Endodermal cell (in vitro differentiated cells): ENCODE measurements at regions not wholly inside any gene's neighbourhood (a gene's known extent, or its start where the extent isn't known, plus 50 kb on each side); places are given as distances from the start of the nearest gene placed in this dataset.
A peak's percentile ranks its signal among the peaks of the same experiment; 100 is the strongest.

Experiments used
- DNase-seq: peaks from one replicate; pipeline ENCODE4 v3.0.0-alpha.2; 2017
- H3K27ac ChIP-seq: 2 replicates; pipeline ENCODE4 v1.5.1; 2013; ENCODE audit warnings: mild to moderate bottlenecking, low read depth, low read length, moderate library complexity
- H3K27me3 ChIP-seq: 2 replicates; pipeline ENCODE4 v1.6.1; 2013; ENCODE audit warnings: mild to moderate bottlenecking, low read length, moderate library complexity; ENCODE audit not compliant: insufficient read depth, control insufficient read depth, poor library complexity, severe bottlenecking
- H3K36me3 ChIP-seq: 2 replicates; pipeline ENCODE4 v1.7.0; 2013; ENCODE audit warnings: mild to moderate bottlenecking, low read length, moderate library complexity; ENCODE audit not compliant: control insufficient read depth, insufficient read depth
- H3K4me1 ChIP-seq: one replicate; pipeline ENCODE4 v1.7.0; 2013; ENCODE audit warnings: low read length; ENCODE audit not compliant: control insufficient read depth, insufficient read depth
- H3K4me3 ChIP-seq: 2 replicates; pipeline ENCODE4 v1.5.1; 2013; ENCODE audit warnings: mild to moderate bottlenecking, low read length, moderate library complexity
- H3K9ac ChIP-seq: 2 replicates; pipeline ENCODE4 v1.6.1; 2013; ENCODE audit warnings: mild to moderate bottlenecking, low read length, moderate library complexity; ENCODE audit not compliant: poor library complexity, severe bottlenecking; ENCODE audit errors: extremely low read depth
- H3K9me3 ChIP-seq: 2 replicates; pipeline ENCODE4 v1.6.1; 2013; ENCODE audit warnings: mild to moderate bottlenecking, low read length, moderate library complexity; ENCODE audit not compliant: control insufficient read depth
- H3K27ac Mint-ChIP-seq: 2 replicates; pipeline ENCODE4 v1.8.0; 2020; ENCODE audit warnings: mixed read lengths
- H3K27me3 Mint-ChIP-seq: 2 replicates; pipeline ENCODE4 v1.8.0; 2021; ENCODE audit warnings: mild to moderate bottlenecking, mixed read lengths; ENCODE audit not compliant: insufficient read depth
- H3K36me3 Mint-ChIP-seq: 2 replicates; pipeline ENCODE4 v1.8.0; 2020; ENCODE audit warnings: low read depth, mixed read lengths
- H3K4me1 Mint-ChIP-seq: 2 replicates; pipeline ENCODE4 v1.8.0; 2020; ENCODE audit warnings: mixed read lengths
- H3K4me3 Mint-ChIP-seq: 2 replicates; pipeline ENCODE4 v1.8.0; 2020; ENCODE audit warnings: mild to moderate bottlenecking, moderate library complexity, mixed read lengths
- H3K9me3 Mint-ChIP-seq: 2 replicates; pipeline ENCODE4 v1.8.0; 2020; ENCODE audit warnings: mild to moderate bottlenecking, mixed read lengths
- CTCF ChIP-seq: fragments of 200-600 bp; sonication (generic); conservative IDR thresholded peaks from 2 replicates; pipeline ENCODE4 v1.5.0; 2021; ENCODE audit warnings: antibody characterized with exemption, mild to moderate bottlenecking
- WGBS, 2 experiments: methylation state at CpG; one replicate each; pipeline versions ENCODE4 v1.1.5 to v1.1.7; 2013; ENCODE audit warnings: missing lambda C conversion rate in 2 of 2, mixed read lengths in 1 of 2; ENCODE audit not compliant: insufficient coverage in 1 of 2, insufficient read length in 1 of 2; 5-methylcytosine and 5-hydroxymethylcytosine counted together

GRCh38 chr2:212906620-212907019 lies 244.8 kb downstream of the IKZF2 start:
- Mint-ChIP-seq H3K4me1 (peaks cover 23% of the 10 kb centered on the region), H3K4me3 (no peak overlapping the region), H3K9me3 (no peaks in the 10 kb centered on the region), H3K27ac (no peak overlapping the region), H3K27me3 (no peaks in the 10 kb centered on the region), H3K36me3 (no peaks in the 10 kb centered on the region)
- no peak for TF ChIP-seq CTCF
- Histone ChIP-seq H3K4me3 (no peak overlapping the region), H3K9me3 (peaks cover 5% of the 10 kb centered on the region), H3K4me1 (peaks cover 6% of the 10 kb centered on the region), H3K36me3 (no peaks in the 10 kb centered on the region), H3K27ac (no peak overlapping the region), H3K27me3 (no peaks in the 10 kb centered on the region), H3K9ac (no peak overlapping the region)
- 92 to 93% methylated on average over 2 to 5 of the region's 5 CpGs for WGBS, 2 experiments
- no peak for DNase-seq

GRCh38 chr2:212905640-212906201 lies 245.7 kb downstream of the IKZF2 start:
- no peak overlapping the region for H3K9ac ChIP-seq
- Mint-ChIP-seq H3K9me3 (no peaks in the 10 kb centered on the region), H3K27ac (peak overlapping the region; percentile 64), H3K27me3 (no peaks in the 10 kb centered on the region), H3K4me3 (no peak overlapping the region), H3K4me1 (peaks cover 16% of the 10 kb centered on the region), H3K36me3 (no peaks in the 10 kb centered on the region)
- DNase-seq: no peak
- peaks cover 5% of the 10 kb centered on the region for H3K9me3 ChIP-seq
- no peak for TF ChIP-seq CTCF
- H3K4me3 ChIP-seq: no peak overlapping the region
- H3K27ac ChIP-seq: no peak overlapping the region
- 43 to 83% methylated on average over 1 to 6 of the region's 6 CpGs for WGBS, 2 experiments
- no peaks in the 10 kb centered on the region for H3K36me3 ChIP-seq
- H3K27me3 ChIP-seq: no peaks in the 10 kb centered on the region
- peaks cover 3% of the 10 kb centered on the region for H3K4me1 ChIP-seq

GRCh38 chr2:212904646-212905045 lies 246.8 kb downstream of the IKZF2 start:
- H3K4me3 ChIP-seq: no peak overlapping the region
- H3K27me3 ChIP-seq: no peaks in the 10 kb centered on the region
- TF ChIP-seq CTCF: no peak
- Mint-ChIP-seq H3K27ac (no peak overlapping the region), H3K4me3 (no peak overlapping the region), H3K27me3 (no peaks in the 10 kb centered on the region), H3K36me3 (no peaks in the 10 kb centered on the region), H3K4me1 (peaks cover 16% of the 10 kb centered on the region), H3K9me3 (no peaks in the 10 kb centered on the region)
- H3K4me1 ChIP-seq: peaks cover 3% of the 10 kb centered on the region
- WGBS, 2 experiments: 94 to 100% methylated on average over 2 of the region's 2 CpGs
- no peak for DNase-seq
- H3K36me3 ChIP-seq: no peaks in the 10 kb centered on the region
- no peak overlapping the region for H3K9ac ChIP-seq
- H3K27ac ChIP-seq: no peak overlapping the region
- peaks cover 4% of the 10 kb centered on the region for H3K9me3 ChIP-seq
